ENCODE measurements at regions not wholly inside any gene's neighbourhood (a gene's known extent, or its start where the extent isn't known, plus 50 kb on each side); places are given as distances from the start of the nearest gene placed in this dataset.

- 57 to 67% methylated on average over 3 to 4 of the region's 4 CpGs for WGBS, 2 donors (ENCODE audit: low coverage in 1 of 2)
- Histone ChIP-seq H3K4me3 (no peak overlapping the region), H3K9me3 (no peaks in the 10 kb centered on the region), H3K4me1 (no peaks in the 10 kb centered on the region), H3K36me3 (no peaks in the 10 kb centered on the region), H3K27ac (no peak overlapping the region), H3K27me3 (peaks cover 8% of the 10 kb centered on the region)
- ATAC-seq = no peak
- no peak for TF ChIP-seq POLR2A (IDR thresholded peaks at IDR 0.05)
- TF ChIP-seq CTCF (IDR thresholded peaks at IDR 0.05) = no peak
- no peak for TF ChIP-seq EP300 (IDR thresholded peaks at IDR 0.05)
- TF ChIP-seq POLR2AphosphoS5 (IDR thresholded peaks at IDR 0.05) = no peak
Measured at GRCh38 chr5:54909911-54910870, 75.2 kb downstream of the ESM1 start.

GRCh38 chr5:54908774-54909525 is 76.4 kb downstream of the ESM1 start:
- H3K4me1 ChIP-seq = no peaks in the 10 kb centered on the region
- H3K27ac ChIP-seq = no peak overlapping the region
- no peak for ATAC-seq
- WGBS, 2 donors (ENCODE audit: low coverage in 1 of 2) = 60 to 63% methylated on average over 2 of the region's 2 CpGs
- H3K27me3 ChIP-seq = peaks cover 8% of the 10 kb centered on the region
- no peaks in the 10 kb centered on the region for H3K36me3 ChIP-seq
- H3K9me3 ChIP-seq = no peaks in the 10 kb centered on the region
- TF ChIP-seq POLR2A (IDR thresholded peaks at IDR 0.05) (no peak), EP300 (IDR thresholded peaks at IDR 0.05) (no peak), CTCF (IDR thresholded peaks at IDR 0.05) (no peak), POLR2AphosphoS5 (IDR thresholded peaks at IDR 0.05) (no peak)
- H3K4me3 ChIP-seq = no peak overlapping the region

- Histone ChIP-seq H3K36me3 (no peaks in the 10 kb centered on the region), H3K27me3 (peaks cover 15% of the 10 kb centered on the region), H3K4me1 (peaks cover 0 to 5% (median 2%) of the 10 kb centered on the region in 3 donors), H3K9me3 (no peaks in the 10 kb centered on the region), H3K4me3 (no peak overlapping the region), H3K27ac (no peak overlapping the region)
- ATAC-seq = no peak
- peak; percentile 27 to 65 (median 40) for TF ChIP-seq CTCF (IDR thresholded peaks at IDR 0.05)
- TF ChIP-seq POLR2AphosphoS5 (IDR thresholded peaks at IDR 0.05) = no peak
- WGBS, 2 donors (ENCODE audit: low coverage in 1 of 2) = 0 to 4% methylated on average over 3 of the region's 3 CpGs
Measured at GRCh38 chr5:54905942-54906537, 79.4 kb downstream of the ESM1 start.

- Histone ChIP-seq H3K27me3 (peaks cover 22% of the 10 kb centered on the region), H3K4me3 (no peak overlapping the region), H3K36me3 (no peaks in the 10 kb centered on the region), H3K4me1 (peaks cover 0 to 5% (median 2%) of the 10 kb centered on the region in 3 donors), H3K27ac (no peak overlapping the region), H3K9me3 (no peaks in the 10 kb centered on the region)
- TF ChIP-seq CTCF (IDR thresholded peaks at IDR 0.05) (no peak), POLR2A (IDR thresholded peaks at IDR 0.05) (no peak), EP300 (IDR thresholded peaks at IDR 0.05) (no peak), POLR2AphosphoS5 (IDR thresholded peaks at IDR 0.05) (no peak)
- ATAC-seq = no peak
- WGBS, 2 donors (ENCODE audit: low coverage in 1 of 2) = 93 to 100% methylated on average over 3 of the region's 3 CpGs
Measured at GRCh38 chr5:54905246-54905795, 80.1 kb downstream of the ESM1 start.
